Activated CD8-positive, alpha-beta T cell treated with anti-CD3 and anti-CD28 coated beads for 36 hours (primary cell): ENCODE measurements at regions not wholly inside any gene's neighbourhood (a gene's known extent, or its start where the extent isn't known, plus 50 kb on each side); places are given as distances from the start of the nearest gene placed in this dataset.

Experiments
- ATAC-seq: fragments of 200-7000 bp; cut with Tn5 transposase; one replicate; pipeline ENCODE4 v1.10.0; 2021; ENCODE audit warnings: mild to moderate bottlenecking, moderate library complexity
- CTCF ChIA-PET: fragments of 350-600 bp; sonication (Branson Sonifier 250); formaldehyde crosslinking; loops from one replicate; lab custom pipeline; 2021; ENCODE audit warnings: antibody characterized with exemption; lab: Charles Lee
- POLR2A ChIA-PET: fragments of 350-600 bp; sonication (Branson Sonifier 250); formaldehyde crosslinking; loops from one replicate; lab custom pipeline; 2021; ENCODE audit warnings: antibody characterized with exemption; lab: Charles Lee
- DNase-seq: peaks from one replicate; pipeline ENCODE4 v3.0.0-alpha.2; 2020
- H3K27ac Mint-ChIP-seq: one replicate; pipeline ENCODE4 v1.8.0; 2021; ENCODE audit warnings: mild to moderate bottlenecking, mixed read lengths
- H3K27me3 Mint-ChIP-seq: one replicate; pipeline ENCODE4 v1.8.0; 2021; ENCODE audit warnings: mixed read lengths
- H3K36me3 Mint-ChIP-seq: one replicate; pipeline ENCODE4 v1.8.0; 2021; ENCODE audit warnings: low read depth, mixed read lengths
- H3K4me1 Mint-ChIP-seq: one replicate; pipeline ENCODE4 v1.8.0; 2021; ENCODE audit warnings: low read depth, mixed read lengths
- H3K4me3 Mint-ChIP-seq: one replicate; pipeline ENCODE4 v1.8.0; 2021; ENCODE audit warnings: mild to moderate bottlenecking, moderate library complexity, mixed read lengths
- H3K9me3 Mint-ChIP-seq: one replicate; pipeline ENCODE4 v1.8.0; 2021; ENCODE audit warnings: mixed read lengths
- CTCF ChIP-seq: fragments of 200-600 bp; IDR thresholded peaks from one replicate; pipeline ENCODE4 v1.8.0; 2022; ENCODE audit warnings: antibody characterized with exemption, mild to moderate bottlenecking
- intact Hi-C: fragments of 100-400 bp; cut with micrococcal nuclease; formaldehyde crosslinking; loops from one replicate; pipeline ENCODE4 v1.10.0; 2022

DNA sequence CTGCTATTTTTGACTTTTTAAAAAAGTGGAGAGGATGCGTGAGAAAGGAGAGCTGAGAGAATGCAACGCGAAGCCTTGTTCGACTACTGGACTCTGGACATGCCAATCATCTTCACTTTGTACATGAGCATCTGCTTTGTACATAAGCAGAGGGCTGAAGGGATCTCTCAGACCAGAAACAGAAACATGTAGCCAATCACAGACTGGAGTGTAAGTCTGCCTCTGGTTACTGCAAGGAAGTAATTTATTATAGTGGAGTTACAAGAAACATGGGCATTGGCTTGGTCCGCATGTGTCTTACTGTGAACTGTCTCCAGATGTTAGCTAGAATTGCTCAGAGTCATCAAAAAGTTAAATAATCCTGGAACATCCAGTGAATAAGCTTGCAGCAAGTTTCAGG is 190.0 kb upstream of the GRAMD2B start:
- Mint-ChIP-seq H3K27me3 (no peaks in the 10 kb centered on the region), H3K9me3 (peaks cover 3% of the 10 kb centered on the region), H3K4me1 (no peaks in the 10 kb centered on the region), H3K4me3 (no peak overlapping the region), H3K27ac (no peak overlapping the region), H3K36me3 (no peaks in the 10 kb centered on the region)
- DNase-seq (no peak), ATAC-seq (no peak)
- ChIA-PET POLR2A (interaction anchor here (0.5 kb wide), 1 partner anchor 23 kb away, joined by 3 read pairs; no protein-coding TSS in a partner anchor), CTCF (no interaction called here)
- no peak for TF ChIP-seq CTCF
- intact Hi-C loops: no loop called here

DNA sequence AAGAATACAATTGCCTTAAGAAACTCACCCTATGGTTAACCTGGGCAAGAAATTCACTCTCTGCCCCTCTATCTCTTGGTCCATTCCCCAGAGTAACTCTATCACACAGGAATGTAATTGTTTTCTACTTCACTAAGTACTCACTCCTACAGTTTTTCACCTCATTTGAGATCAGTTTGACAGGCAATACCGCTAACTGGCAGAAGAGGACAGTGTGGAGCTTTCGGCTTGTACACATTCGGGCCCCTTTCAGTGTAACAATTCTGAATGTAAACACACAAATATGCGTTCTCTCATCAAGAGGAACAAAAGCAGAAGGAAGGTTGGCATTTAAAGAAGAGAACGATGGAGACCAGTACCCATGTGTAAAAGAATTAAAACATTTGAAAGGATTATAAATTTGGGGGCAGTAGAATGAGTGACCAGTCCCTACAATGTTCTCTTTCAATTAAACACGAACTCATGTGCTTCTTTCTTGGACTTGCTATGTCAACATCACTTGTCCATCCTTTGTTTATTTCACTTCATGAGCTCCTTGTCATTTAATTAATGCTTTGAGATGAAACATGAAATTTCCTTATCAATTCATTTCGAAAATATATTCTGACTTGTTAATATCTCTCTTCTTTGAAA is 188.5 kb upstream of the GRAMD2B start:
- intact Hi-C loops: no loop called here
- ChIA-PET CTCF (no interaction called here), POLR2A (no interaction called here)
- no peaks in the 10 kb centered on the region for H3K36me3 Mint-ChIP-seq
- H3K4me1 Mint-ChIP-seq: no peaks in the 10 kb centered on the region
- no peak overlapping the region for H3K4me3 Mint-ChIP-seq
- H3K27ac Mint-ChIP-seq: no peak overlapping the region
- DNase-seq (peak; percentile 3), ATAC-seq (no peak)
- peak; percentile 25 for TF ChIP-seq CTCF
- H3K9me3 Mint-ChIP-seq: peaks cover 2% of the 10 kb centered on the region
- no peaks in the 10 kb centered on the region for H3K27me3 Mint-ChIP-seq

DNA sequence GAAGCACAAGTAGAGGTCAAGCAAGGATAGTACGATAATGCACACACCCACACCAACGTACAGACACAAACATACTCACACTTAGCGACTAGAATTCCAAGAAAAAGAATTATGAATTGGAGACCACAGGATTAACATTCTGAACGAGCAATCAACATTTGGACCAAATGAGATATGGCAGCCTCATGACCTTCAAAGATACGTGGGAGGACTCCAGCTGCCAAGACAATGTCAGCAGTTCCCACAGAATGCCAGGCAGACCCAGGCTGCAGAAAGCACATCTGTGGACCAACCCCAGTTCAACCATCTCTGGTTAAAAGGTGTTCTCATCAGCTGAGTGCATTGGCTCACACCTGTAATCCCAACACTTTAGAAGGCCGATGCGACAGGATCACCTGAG is 187.6 kb upstream of the GRAMD2B start:
- no peak for ATAC-seq
- Mint-ChIP-seq H3K4me3 (no peak overlapping the region), H3K27ac (no peak overlapping the region), H3K27me3 (no peaks in the 10 kb centered on the region), H3K9me3 (peaks cover 1% of the 10 kb centered on the region), H3K4me1 (no peaks in the 10 kb centered on the region), H3K36me3 (no peaks in the 10 kb centered on the region)
- TF ChIP-seq CTCF: no peak
- CTCF ChIA-PET: no interaction called here
- intact Hi-C loops: no loop called here
- DNase-seq: no peak
- POLR2A ChIA-PET: no interaction called here

- ChIA-PET POLR2A (no interaction called here), CTCF (no interaction called here)
- H3K9me3 Mint-ChIP-seq: peaks cover 1% of the 10 kb centered on the region
- H3K4me3 Mint-ChIP-seq: no peak overlapping the region
- TF ChIP-seq CTCF: no peak
- no peaks in the 10 kb centered on the region for H3K36me3 Mint-ChIP-seq
- no peak overlapping the region for H3K27ac Mint-ChIP-seq
- intact Hi-C loops: no loop called here
- DNase-seq (no peak), ATAC-seq (no peak)
- H3K27me3 Mint-ChIP-seq: no peaks in the 10 kb centered on the region
- no peaks in the 10 kb centered on the region for H3K4me1 Mint-ChIP-seq
Observed at GRCh38 chr5:126236994-126237393, 186.2 kb upstream of the GRAMD2B start.

DNA sequence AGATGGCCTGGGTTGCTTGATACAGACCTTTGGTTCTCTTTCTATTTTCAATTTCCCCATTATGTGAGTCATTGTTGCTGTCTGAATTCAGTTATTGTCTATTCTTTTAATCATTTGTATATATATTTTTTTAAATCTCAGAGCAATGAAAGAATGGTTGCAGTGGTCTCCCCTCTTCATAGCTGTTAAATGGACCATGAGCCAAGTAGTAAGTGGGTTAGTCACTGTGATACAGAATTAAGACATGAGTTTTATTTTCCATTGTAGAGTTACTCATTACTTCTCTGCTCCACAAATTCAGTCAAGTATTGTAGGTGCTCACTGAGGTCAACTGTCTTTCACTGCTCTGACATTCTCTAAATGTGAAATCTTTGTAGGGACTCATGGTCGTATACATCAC is 174.6 kb upstream of the GRAMD2B start:
- no peak overlapping the region for H3K4me3 Mint-ChIP-seq
- no peaks in the 10 kb centered on the region for H3K27me3 Mint-ChIP-seq
- ChIA-PET CTCF (no interaction called here), POLR2A (no interaction called here)
- no peak for ATAC-seq
- no peak for TF ChIP-seq CTCF
- intact Hi-C loops: no loop called here
- H3K27ac Mint-ChIP-seq: no peak overlapping the region
- H3K4me1 Mint-ChIP-seq: no peaks in the 10 kb centered on the region
- no peak for DNase-seq
- no peaks in the 10 kb centered on the region for H3K36me3 Mint-ChIP-seq
- peaks cover 7% of the 10 kb centered on the region for H3K9me3 Mint-ChIP-seq
